HG02623 (cell line): ENCODE measurements at regions not wholly inside any gene's neighbourhood (a gene's known extent, or its start where the extent isn't known, plus 50 kb on each side); places are given as distances from the start of the nearest gene placed in this dataset.
A peak's percentile ranks its signal among the peaks of the same experiment; 100 is the strongest.

Experiments
- ATAC-seq: cut with Tn5 transposase; IDR thresholded peaks from one replicate; pipeline ENCODE4 v1.9.1; 2021; ENCODE audit warnings: moderate library complexity; ENCODE audit not compliant: unreplicated experiment

GRCh38 chr7:148950806-148951205 lies 66.7 kb upstream of the EZH2 start:
- ATAC-seq = no peak

- ATAC-seq = no peak
Observed at GRCh38 chr7:148944935-148945934, 61.1 kb upstream of the EZH2 start.

GRCh38 chr7:148941598-148942275 lies 57.6 kb upstream of the EZH2 start:
- peak; percentile 46 for ATAC-seq

GRCh38 chr7:148940702-148941597 lies 56.9 kb upstream of the EZH2 start:
- ATAC-seq = peak; percentile 56

GRCh38 chr7:148939128-148939755 lies 55.2 kb upstream of the EZH2 start:
- ATAC-seq = no peak

GRCh38 chr7:148935451-148935850 lies 51.4 kb upstream of the EZH2 start:
- no peak for ATAC-seq
